Heart right ventricle (tissue), 16 donors: ENCODE measurements at regions not wholly inside any gene's neighbourhood (a gene's known extent, or its start where the extent isn't known, plus 50 kb on each side); places are given as distances from the start of the nearest gene placed in this dataset.

Experiments used
- ATAC-seq, 8 donors: fragments of 200-7000 bp; cut with Tn5 transposase; one replicate each; pipeline ENCODE4 v1.9.1; 2020; ENCODE audit warnings: mild to moderate bottlenecking in 8 of 8, moderate library complexity in 8 of 8, moderate number of reproducible peaks in 1 of 8
- DNase-seq, 2 donors: peaks; one replicate each; pipeline ENCODE4 v3.0.0-alpha.2; 2020
- H3K27ac ChIP-seq, 10 donors: fragments of 200-600 bp; sonication (generic) in 2 of 10; one replicate each; pipeline versions ENCODE4 v1.5.0 to v1.8.0; 2020 to 2022; ENCODE audit warnings: mild to moderate bottlenecking in 3 of 10
- H3K27me3 ChIP-seq, 7 donors: fragments of 200-600 bp; one replicate each; pipeline ENCODE4 v1.8.0; 2021 to 2022; ENCODE audit warnings: mild to moderate bottlenecking in 2 of 7
- H3K36me3 ChIP-seq, 9 donors: fragments of 200-600 bp; sonication (generic) in 1 of 9; one replicate each; pipeline versions ENCODE4 v1.5.0 to v1.8.0; 2020 to 2022; ENCODE audit warnings: mild to moderate bottlenecking in 2 of 9
- H3K4me1 ChIP-seq, 9 donors: fragments of 200-600 bp; sonication (generic) in 1 of 9; one replicate each; pipeline versions ENCODE4 v1.5.0 to v1.8.0; 2020 to 2022; ENCODE audit warnings: mild to moderate bottlenecking in 4 of 9
- H3K4me3 ChIP-seq, 10 donors: fragments of 200-600 bp; sonication (generic) in 2 of 10; one replicate each; pipeline versions ENCODE4 v1.5.0 to v1.8.0; 2020 to 2022; ENCODE audit warnings: mild to moderate bottlenecking in 7 of 10, moderate library complexity in 2 of 10
- H3K9me3 ChIP-seq, 11 donors: fragments of 200-600 bp in 10 of 11; sonication (generic) in 2 of 11; one replicate each; pipeline versions ENCODE4 v1.5.0 to v1.8.0; 2013 to 2022; ENCODE audit warnings: mild to moderate bottlenecking in 2 of 11, control low read depth in 1 of 11, moderate library complexity in 1 of 11
- CTCF ChIP-seq, 9 donors: fragments of 200-600 bp; sonication (generic) in 2 of 9; IDR thresholded peaks; one replicate each; pipeline versions ENCODE4 v1.5.0 to v1.8.0; 2021 to 2022; ENCODE audit warnings: antibody characterized with exemption in 9 of 9, mild to moderate bottlenecking in 5 of 9, moderate library complexity in 1 of 9
- WGBS, 2 donors: extraction: QIAGEN DNeasy Blood & Tissue Kit; methylation state at CpG; one replicate each; pipeline ENCODE4 v1.1.7; 2013; ENCODE audit warnings: inconsistent platforms in 1 of 2; 5-methylcytosine and 5-hydroxymethylcytosine counted together
- intact Hi-C, 10 donors: fragments of 100-400 bp; cut with DNase I; formaldehyde crosslinking; loops; one replicate each; pipeline versions ENCODE4 v1.11.1 to v1.14.2; 2022
- donor health status: Arrhythmogenic right ventricular cardiomyopathy.
- donor health status: ischemic (EF 13 %, LVEDD 7.1; RV severe dilation, severe dysfunction).
- donor health status: healthy with polysubstance abuse.
- donor health status: DM: no; HTN: yes; CAD: no.
- donor health status: DM: no; HTN: no; CAD: no.
- donor health status: ischemic (EF 25% LVEDD 6.9; RV normal size, moderate dysfunction).
- donor health status: ischemic (EF 25% LVEDD 5.7; RV mildly dilated, moderate dysfunction).
- donor health status: healthy.
- donor health status: DM: yes; HTN: yes; CAD: no.
- donor health status: Ischemic cardiomyopathy.
- donor health status: ischemic (EF 35%, LVEDD 5.7; RV mildly dilated, moderate dysfunction).
- donor health status: nonischemic (EF 11% LVEDD 7.7; RV severe dilation, severe dysfunction).
- donor health status: DM: yes; HTN: yes; CAD: no.
- donor health status: PGD.
- donor health status: ischemic (EF 29% LVEDD 5.4; RV normal size, mild dysfunction).
- donor health status: nonischemic (EF 23%, LVEDD 6.1; RV moderate dilation, normal function).

- no peak for DNase-seq
- 67 to 79% methylated on average over 3 of the region's 3 CpGs for WGBS, 2 donors
- no peak overlapping the region for H3K4me3 ChIP-seq
- H3K27ac ChIP-seq = no peak overlapping the region
- H3K36me3 ChIP-seq = no peaks in the 10 kb centered on the region
- H3K4me1 ChIP-seq = no peaks in the 10 kb centered on the region
- intact Hi-C loops = no loop called here
- no peak for TF ChIP-seq CTCF (IDR thresholded peaks at IDR 0.05)
- no peak for ATAC-seq
- no peaks in the 10 kb centered on the region for H3K27me3 ChIP-seq
- no peaks in the 10 kb centered on the region for H3K9me3 ChIP-seq
These were observed 134.7 kb upstream of the RORB start for GRCh38 chr9:74362423-74362822.

- no peaks in the 10 kb centered on the region for H3K36me3 ChIP-seq
- no peaks in the 10 kb centered on the region for H3K4me1 ChIP-seq
- no peak overlapping the region for H3K4me3 ChIP-seq
- ATAC-seq = no peak
- WGBS, 2 donors = 45 to 46% methylated on average over 3 of the region's 3 CpGs
- H3K9me3 ChIP-seq = no peaks in the 10 kb centered on the region
- DNase-seq = no peak
- intact Hi-C loops = no loop called here
- TF ChIP-seq CTCF (IDR thresholded peaks at IDR 0.05) = no peak
- H3K27me3 ChIP-seq = no peaks in the 10 kb centered on the region
- no peak overlapping the region for H3K27ac ChIP-seq
These were observed 131.0 kb upstream of the RORB start for GRCh38 chr9:74366111-74366510.

GRCh38 chr9:74369844-74370243, 127.3 kb upstream of the RORB start:
- 56 to 83% methylated on average over 1 of the region's 1 CpG for WGBS, 2 donors

GRCh38 chr9:74373348-74373747, 123.8 kb upstream of the RORB start:
- DNase-seq (no peak), ATAC-seq (no peak)
- no peaks in the 10 kb centered on the region for H3K9me3 ChIP-seq
- no peaks in the 10 kb centered on the region for H3K4me1 ChIP-seq
- no peak overlapping the region for H3K4me3 ChIP-seq
- intact Hi-C loops = no loop called here
- no peak overlapping the region for H3K27ac ChIP-seq
- no peaks in the 10 kb centered on the region for H3K36me3 ChIP-seq
- no peaks in the 10 kb centered on the region for H3K27me3 ChIP-seq
- no peak for TF ChIP-seq CTCF (IDR thresholded peaks at IDR 0.05)

More at GRCh38 chr9:74369844-74370243, 127.3 kb upstream of the RORB start:
- intact Hi-C loops = no loop called here
- Histone ChIP-seq H3K4me3 (no peak overlapping the region), H3K9me3 (no peaks in the 10 kb centered on the region), H3K36me3 (no peaks in the 10 kb centered on the region), H3K4me1 (no peaks in the 10 kb centered on the region), H3K27me3 (no peaks in the 10 kb centered on the region), H3K27ac (no peak overlapping the region)
- ATAC-seq (no peak), DNase-seq (no peak)
- no peak for TF ChIP-seq CTCF (IDR thresholded peaks at IDR 0.05)

- Histone ChIP-seq H3K27ac (no peak overlapping the region), H3K27me3 (no peaks in the 10 kb centered on the region), H3K4me1 (no peaks in the 10 kb centered on the region), H3K4me3 (no peak overlapping the region), H3K36me3 (no peaks in the 10 kb centered on the region), H3K9me3 (no peaks in the 10 kb centered on the region)
- DNase-seq (no peak), ATAC-seq (no peak)
- 47 to 49% methylated on average over 2 of the region's 2 CpGs for WGBS, 2 donors
- intact Hi-C loops = no loop called here
- TF ChIP-seq CTCF (IDR thresholded peaks at IDR 0.05) = peak in 1 of 9 donors; percentile 7
These were observed 117.4 kb upstream of the RORB start for GRCh38 chr9:74379718-74380117.
